Stimulated activated CD4-positive, alpha-beta T cell treated with anti-CD3 and anti-CD28 coated beads, TNF-alpha, amount 100 ng/mL, for 24 hours (primary cell): ENCODE measurements at regions not wholly inside any gene's neighbourhood (a gene's known extent, or its start where the extent isn't known, plus 50 kb on each side); places are given as distances from the start of the nearest gene placed in this dataset.

Experiments used
- DNase-seq, 3 experiments: peaks; one replicate each; pipeline ENCODE4 v3.0.0-alpha.2; 2020; ENCODE audit warnings: low read depth in 3 of 3

- no peak for DNase-seq
Observed at GRCh38 chr6:43983191-43983590, 144.1 kb downstream of the MRPL14 start.

GRCh38 chr6:43982084-43982625 lies 145.1 kb downstream of the MRPL14 start:
- no peak for DNase-seq

- DNase-seq: no peak
Observed at GRCh38 chr6:43981363-43981990, 145.8 kb downstream of the MRPL14 start.

- DNase-seq: no peak
Observed at GRCh38 chr6:43980004-43980795, 147.1 kb downstream of the MRPL14 start.

GRCh38 chr6:43979525-43979924 lies 147.7 kb downstream of the MRPL14 start:
- DNase-seq: no peak

GRCh38 chr6:43978473-43979346 lies 148.5 kb downstream of the MRPL14 start:
- DNase-seq: no peak

- no peak for DNase-seq
Observed at GRCh38 chr6:43977404-43978111, 149.7 kb downstream of the MRPL14 start.

GRCh38 chr6:43976706-43977403 lies 150.4 kb downstream of the MRPL14 start:
- no peak for DNase-seq

GRCh38 chr6:43974643-43975230 lies 152.5 kb downstream of the MRPL14 start:
- no peak for DNase-seq

- DNase-seq: no peak
Observed at GRCh38 chr6:43973357-43973756, 153.9 kb downstream of the MRPL14 start.

GRCh38 chr6:43972913-43973300 lies 154.3 kb downstream of the MRPL14 start:
- no peak for DNase-seq

- DNase-seq: no peak
Observed at GRCh38 chr6:43972179-43972912, 154.9 kb downstream of the MRPL14 start.

GRCh38 chr6:43971776-43972126 lies 155.5 kb downstream of the MRPL14 start:
- no peak for DNase-seq

- DNase-seq: no peak
Observed at GRCh38 chr6:43970913-43971775, 156.1 kb downstream of the MRPL14 start.

- DNase-seq: no peak
Observed at GRCh38 chr6:43970068-43970912, 157.0 kb downstream of the MRPL14 start.

GRCh38 chr6:43969158-43969981 lies 157.9 kb downstream of the MRPL14 start:
- no peak for DNase-seq
